COLO829 (cell line): ENCODE measurements at regions not wholly inside any gene's neighbourhood (a gene's known extent, or its start where the extent isn't known, plus 50 kb on each side); places are given as distances from the start of the nearest gene placed in this dataset.
A peak's percentile ranks its signal among the peaks of the same experiment; 100 is the strongest.

ENCODE experiments used
- DNase-seq: peaks from one replicate; pipeline ENCODE4 v3.0.0; 2012; ENCODE audit warnings: low spot score

DNA sequence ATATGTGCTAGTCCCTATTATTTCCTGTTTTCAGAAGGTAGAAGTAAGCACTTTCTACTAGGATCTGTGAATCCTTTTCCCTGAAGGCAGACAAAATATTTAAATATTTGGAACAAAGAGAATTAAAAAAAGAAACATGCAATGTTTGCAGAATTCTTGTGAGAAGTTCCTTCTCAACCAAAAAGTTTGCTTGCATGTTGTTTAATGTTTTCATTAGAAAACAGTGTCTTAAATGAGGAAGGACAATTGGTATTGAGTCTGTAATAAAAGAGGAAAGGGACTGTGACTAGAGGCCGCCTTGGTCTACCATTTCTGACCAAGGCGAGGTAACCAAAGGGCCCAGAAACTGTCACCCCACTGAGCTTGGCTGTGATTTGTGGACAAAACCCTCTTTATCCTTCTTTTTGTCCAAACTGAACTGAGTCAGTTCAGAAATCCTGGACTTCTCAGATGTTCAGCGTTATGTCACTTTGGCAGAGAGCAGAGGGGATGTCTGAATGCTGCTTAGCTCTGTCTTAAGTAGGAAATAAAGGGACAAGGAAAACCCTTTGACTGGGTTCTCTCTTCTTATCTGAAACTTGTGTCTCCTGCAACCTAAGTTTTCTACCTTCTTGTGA is 129.8 kb upstream of the CPM start:
- DNase-seq = no peak

DNA sequence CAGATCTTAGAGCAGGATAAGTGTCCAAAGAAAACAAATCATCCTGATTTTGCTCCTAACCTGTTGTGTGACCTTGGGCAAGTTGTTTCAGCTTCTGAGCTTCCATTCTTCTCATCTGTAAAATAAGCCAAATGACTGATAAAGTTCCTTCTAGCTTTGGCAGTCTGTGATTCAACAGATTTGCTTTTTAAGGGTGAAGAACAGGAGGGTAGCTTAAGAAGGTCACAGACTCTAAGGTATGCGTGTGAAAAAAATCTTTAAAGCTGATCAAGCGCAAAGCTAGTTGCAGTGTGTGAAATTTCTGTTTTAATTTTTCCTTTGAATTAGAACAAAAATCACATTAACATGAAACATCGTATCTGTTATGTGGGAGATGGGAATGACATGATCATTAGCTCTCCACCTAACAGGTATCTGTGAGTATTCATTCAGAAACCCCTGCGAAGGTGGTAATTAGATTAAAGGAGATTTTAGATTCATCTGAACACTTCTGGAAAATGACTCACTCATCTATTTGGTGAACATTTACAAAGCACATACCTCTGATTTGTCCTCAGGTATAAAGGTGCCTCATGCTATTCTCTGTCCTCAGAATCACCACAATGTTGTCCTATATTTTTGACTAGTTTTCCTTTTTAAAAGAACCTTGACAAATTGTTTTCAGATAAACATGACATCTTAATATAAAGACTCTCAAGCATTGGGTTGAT is 131.9 kb upstream of the CPM start:
- no peak for DNase-seq

DNA sequence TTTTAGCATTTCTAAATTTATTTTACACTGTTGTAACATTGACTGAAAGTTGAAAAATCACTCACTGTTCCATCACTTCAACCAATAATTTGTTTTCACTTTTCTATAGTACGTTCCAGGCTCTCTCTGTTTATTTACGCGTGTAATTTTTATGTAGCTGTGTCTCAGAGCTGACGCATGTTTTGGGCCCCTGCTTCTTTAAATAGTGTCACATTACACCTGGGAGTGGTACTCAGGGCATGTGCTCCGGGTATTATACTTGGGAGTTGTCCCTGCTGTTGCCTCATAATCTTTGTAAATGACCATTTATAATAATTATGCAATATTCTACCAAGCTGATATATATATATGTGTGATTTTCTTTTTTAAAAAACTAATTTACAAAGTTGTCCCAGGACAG is 132.8 kb upstream of the CPM start:
- no peak for DNase-seq

DNA sequence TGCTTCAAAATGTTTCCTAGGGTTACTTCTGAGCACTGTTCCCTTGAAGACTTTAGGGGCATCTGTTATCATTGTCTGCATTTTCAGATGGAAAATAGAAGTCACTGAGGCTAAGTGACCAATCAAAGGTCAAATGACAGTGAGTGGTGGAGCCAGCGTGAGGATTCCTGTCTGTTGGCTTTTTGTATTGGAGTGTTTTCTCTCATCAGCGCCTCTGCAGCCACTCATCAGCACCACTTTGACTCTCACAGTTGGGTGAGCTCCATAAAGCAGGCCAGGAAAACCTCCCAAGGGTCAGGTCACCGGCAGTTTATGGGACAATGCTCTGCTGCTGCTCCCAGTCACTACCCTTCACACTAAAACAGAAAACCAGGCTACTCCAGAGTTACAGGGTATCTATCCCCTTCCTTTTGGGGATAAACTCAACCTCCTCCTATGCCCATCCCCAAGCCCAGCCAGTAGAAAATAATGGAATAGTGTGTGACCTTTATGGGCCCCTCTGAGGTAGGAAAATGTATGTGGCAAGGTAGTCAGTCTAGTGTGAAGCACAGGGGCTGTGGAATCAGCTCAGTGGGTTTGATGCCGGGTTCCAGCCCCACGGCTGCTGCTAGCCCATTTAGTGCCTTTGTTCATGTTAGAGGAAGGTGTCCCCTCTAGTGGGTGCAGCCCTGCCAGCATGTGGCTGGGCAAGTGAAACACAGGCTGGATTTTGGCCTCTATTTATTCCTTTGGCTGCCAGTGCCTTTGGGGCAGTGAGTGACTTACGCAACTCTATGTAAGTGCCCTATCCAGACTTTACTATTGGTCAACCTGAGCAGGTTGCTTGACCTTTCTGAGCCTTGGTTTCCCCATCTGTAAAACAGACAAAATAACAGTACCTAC is 133.8 kb upstream of the CPM start:
- no peak for DNase-seq

DNA sequence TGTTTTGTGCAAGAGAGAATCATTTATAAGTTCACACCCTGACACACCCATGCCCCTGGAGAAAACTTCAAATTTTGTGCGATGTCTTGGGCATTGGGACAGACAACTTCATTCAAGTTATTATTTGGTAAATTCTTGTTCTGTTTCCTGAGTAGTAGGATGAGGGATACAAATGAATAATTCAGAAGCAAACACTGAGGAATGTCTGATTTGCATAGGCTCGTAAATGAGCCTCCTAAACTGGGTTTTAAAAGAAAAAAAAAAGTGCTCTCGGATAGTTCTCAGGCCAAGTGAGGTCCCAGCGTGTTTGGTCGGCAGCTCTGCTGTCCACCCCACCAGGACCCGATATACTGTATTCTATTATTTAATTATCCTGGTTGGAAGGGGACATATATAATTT is 134.7 kb upstream of the CPM start:
- no peak for DNase-seq

DNA sequence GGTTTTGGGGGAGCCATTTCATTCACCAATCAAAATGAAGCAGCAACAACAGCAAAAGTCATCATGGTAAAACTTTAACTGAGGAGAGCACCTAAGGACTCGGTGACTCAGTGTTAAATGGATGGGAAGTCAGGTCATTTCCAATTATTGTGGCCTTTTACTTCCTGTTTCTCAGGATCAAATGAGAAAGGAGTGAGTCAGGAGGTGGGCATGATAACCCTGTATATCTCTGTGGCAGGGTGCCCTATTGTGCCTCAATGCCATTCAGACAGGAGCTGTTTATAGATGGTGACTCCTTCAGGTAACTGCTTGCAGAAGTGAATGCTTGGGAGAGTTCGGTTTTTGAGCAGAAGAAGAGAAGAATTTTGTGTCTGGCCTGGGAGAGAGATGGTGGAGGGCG is 135.5 kb upstream of the CPM start:
- no peak for DNase-seq

DNA sequence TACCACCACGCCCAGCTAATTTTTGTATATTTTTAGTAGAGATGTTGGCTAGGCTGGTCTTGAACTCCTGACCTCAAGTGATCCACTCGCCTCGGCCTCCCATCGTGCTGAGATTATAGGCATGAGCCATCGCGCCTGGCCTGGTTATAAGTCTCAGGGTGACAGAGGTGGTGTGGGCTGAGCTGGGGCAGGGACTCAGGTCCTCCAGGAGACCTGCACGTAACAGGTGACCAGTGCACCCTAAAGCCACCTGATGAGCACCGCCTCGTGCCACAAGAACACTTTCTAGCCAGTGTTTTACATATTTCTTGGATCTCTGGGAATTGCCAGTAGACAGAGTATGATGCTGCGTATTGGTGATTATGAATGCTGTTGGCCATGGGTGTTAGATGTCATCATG is 136.5 kb upstream of the CPM start:
- DNase-seq = no peak

DNA sequence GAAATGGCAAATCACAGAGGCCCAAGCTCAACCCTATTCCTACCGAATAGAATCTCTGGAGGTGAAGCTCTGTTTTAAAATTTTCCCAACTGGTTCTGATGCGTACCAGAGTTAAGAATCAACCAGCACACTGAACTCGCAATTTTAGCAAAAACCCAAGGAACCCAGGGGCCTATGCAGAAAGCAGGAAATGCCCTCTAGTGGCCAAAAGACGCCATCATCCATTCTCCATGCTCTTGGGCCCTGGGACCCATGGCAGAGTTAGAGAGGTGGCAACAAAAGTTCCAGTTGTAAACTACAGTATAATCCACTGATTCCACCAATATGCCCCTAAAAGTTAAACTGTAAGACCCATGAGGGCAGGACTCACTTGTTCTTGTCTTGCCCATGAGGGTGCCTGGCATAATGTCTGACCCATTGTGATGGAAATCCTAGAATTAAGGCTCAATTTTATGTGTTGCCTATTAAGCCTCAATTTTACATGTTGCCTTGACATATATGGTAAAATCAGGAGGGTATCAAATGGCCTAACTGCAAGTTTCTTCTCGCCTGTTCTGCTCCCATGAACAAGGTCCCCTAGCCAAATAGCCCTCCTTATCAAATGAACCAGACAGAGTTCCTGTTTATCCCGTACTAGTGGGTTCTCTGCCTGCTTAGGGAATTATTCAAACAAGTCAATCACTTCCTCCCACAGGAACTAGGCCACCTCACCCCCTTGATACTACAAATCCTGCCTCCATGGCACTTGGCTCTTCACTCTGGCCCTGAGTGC is 137.5 kb upstream of the CPM start:
- peak; percentile 39 for DNase-seq

DNA sequence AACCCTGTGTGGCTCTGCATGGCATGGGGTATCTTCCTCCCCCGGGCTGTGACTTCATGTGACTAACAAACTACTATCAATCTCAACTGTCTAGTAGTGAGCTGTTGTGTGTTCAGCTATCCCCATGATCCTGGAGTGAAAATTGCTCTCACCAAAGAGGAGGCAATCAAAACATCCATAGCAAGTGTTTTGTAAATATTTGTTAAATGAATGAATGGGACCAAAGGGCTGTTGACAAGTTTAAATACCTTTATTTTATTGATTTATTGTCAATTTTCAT is 138.1 kb upstream of the CPM start:
- no peak for DNase-seq

DNA sequence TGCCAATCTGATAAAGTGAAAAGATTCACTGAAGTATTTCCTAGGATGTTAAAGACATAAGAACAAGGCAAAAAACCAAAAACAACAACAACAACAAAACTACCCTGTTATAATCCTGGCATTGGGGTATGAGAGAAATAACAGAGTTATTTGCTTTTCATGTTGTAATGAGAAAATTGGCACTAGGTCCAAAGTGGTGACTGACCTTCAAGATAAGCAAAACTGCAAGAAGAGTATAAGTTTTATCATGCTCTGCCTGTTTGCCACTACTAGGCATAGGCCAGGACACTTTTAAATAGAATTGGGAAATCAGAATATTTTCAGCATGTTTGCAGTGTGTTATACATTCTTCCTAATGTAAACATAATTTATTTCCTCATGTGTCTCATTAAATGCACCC is 140.1 kb upstream of the CPM start:
- DNase-seq = no peak

DNA sequence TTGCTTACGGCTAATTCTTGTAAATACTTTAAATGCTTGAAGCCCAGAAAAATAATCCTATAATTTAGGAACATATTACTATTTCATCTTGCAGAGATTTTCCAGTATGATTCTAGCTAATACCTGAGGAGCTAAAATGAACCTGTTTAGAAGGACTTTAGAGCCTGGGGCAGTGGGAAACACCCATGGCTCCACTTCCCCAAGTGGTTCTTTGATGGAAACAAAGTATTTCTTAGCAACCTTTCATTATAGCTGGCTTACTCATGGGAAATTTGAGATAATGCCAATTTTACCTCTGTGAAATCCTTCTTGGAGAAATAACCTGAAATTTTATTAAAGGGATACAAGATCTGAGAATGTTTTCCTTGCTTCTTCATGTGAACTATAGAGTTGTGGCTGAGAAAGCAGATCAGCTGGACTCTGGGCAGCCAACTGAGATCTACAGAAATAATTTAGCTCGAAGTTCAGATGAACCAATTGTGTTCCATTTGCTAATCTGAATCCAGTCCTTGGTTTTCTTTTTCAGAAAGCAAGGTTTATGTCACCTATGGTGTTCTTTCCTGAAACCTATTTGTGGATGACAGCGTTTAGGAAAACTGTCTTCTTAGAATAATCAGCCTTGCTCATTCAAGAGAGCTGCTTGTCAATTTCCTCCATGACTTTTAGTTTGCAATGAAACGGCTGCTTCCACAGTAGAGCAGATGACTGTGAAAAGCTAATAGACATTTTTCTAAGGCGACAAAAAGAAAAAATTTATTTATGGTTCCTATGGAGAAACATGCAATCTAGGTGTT is 141.8 kb upstream of the CPM start:
- DNase-seq = no peak

DNA sequence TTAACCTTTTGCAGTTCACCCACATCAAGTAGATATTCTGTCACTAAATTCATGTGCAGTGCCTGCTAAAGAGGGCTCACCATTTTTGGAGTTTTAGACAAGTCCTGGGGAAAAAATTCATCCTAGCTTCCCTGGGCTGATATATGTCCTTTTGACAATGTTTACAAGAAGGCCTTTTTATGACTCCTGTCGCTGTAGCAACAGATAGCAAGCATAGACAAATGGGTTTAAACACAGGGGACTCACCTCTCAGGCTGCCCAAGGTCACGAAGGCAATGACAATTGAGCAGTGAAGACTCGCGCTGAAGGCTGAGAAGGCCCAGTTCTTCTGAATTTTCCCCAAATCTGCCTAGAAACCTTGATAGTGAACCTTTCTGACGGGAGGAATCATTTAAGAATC is 150.7 kb upstream of the CPM start:
- no peak for DNase-seq

DNA sequence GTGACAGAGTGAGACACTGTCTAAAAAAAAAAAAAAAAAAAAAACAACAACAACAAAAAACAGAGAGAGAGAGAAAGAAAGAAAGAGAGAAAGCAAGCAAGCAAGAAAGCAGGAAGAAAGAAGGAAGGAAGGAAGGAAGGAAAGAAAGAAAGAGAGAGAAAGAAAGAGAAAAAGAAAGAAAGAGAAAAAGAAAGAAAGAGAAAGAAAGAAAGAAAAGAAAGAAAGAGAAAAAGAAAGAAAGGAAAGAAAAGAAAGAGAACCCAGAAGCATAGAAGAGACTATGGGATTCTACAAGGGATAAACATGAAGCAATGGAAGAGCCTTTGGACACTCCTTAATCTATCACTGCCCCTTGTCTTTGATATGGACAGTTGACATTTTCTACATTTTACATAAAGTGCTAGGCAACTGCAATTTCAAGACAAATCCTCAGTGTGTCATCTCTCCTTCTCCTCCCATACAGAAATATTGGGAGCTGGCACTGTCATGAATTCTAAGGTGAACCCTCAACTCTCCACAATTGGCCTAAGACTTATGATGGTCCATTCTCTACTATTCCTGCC is 151.9 kb upstream of the CPM start:
- DNase-seq = no peak

DNA sequence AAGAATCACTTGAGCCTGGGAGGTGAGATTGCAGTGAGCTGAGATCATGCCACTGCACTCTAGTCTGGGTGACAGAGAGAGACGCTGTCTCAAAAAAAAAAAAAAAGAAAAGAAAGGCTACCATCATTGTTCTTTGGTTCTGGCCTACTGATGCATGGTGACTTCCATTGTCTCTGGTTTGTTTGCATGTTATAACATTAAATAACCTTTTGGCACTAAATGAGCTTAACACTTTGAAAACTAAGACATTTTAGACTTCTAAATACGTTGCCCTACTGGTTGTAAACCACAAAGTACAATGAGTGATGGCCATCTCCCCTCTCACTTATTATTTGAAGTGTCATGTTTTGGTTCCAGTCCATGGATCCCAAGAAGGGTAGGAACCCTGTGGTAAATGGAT is 152.9 kb upstream of the CPM start:
- DNase-seq = no peak

DNA sequence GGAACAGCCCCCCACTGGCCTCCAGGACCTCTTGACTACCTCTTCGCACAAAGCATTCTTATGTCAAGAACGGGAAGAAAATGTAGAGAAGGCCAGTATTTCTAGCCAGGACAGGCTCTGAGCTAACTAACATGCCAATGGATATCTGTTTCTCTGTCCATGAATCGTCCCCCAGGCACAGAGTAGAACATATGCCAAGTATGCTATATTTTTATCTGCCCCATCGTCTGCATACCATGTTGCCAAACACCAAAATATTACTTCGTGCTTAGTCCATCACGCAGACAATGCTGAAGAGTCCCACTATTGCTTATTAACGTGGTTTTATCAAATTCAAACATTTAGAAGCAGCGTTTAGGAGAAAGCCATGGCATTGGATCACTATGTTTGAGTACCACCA is 151.4 kb upstream of the CPSF6 start:
- DNase-seq = no peak

DNA sequence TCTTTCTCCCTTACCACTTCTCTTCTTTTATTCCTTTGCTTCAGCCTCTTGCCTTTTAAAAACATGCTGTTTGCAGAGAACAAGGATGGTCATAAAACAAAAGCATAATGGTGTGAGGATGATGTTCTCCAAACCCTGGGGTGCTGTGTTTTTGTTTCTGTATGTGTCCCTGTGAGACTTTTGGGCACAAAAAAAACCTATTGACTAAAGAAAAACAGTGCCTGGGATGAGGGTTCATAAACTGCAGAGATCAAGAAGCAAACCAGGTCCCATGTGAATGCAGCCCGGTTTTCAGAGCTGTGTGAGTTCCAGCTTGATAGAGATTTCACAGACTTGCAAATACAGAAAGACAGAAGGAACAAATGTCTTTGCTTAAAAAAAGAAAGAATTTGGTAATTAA is 148.6 kb upstream of the CPSF6 start:
- no peak for DNase-seq

DNA sequence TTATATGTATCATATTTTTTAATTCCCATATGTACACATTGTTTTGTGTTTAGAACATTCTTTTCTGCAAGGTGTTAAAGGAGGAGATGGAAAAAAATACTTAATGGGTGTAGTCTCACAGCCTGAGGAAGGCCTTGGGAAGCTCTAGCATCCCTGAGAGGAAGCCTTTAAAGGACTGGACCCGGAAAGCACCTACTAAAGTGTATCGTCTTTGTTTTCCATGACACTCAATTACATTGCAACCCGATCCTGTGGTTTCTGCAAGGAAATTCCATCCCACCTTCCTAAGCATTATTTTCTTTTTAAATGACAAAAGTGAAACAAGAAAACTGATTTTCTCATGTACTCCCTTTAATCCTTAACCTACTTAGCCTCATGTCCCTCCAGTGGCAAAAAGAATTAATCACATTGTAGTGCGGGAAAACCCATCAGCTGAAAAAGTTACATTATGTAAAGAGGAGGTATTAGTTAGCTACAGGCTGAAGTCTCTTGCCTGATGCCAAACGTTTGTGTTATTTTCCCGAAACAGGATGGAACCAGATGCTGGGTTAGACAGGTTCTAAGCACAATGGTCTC is 147.8 kb upstream of the CPSF6 start:
- no peak for DNase-seq

DNA sequence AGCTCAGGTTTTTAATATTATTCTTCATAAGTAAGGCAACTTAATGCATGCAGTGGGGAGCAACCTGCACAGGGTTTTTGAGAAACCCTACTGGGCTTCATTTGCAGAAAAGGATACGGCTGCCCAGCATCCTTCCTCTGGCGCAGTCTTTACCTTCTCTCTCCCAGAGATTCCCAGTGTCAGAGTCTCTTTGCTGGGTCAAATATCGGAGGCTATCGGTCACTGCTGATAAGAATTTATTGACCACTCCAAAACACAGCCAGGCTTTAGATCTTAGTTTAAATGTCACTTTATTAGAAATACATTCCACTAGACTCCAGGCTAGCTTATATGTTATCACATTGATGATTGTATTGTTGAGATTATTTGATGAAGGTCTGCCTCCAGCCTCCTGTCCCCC is 147.2 kb upstream of the CPSF6 start:
- DNase-seq = no peak

DNA sequence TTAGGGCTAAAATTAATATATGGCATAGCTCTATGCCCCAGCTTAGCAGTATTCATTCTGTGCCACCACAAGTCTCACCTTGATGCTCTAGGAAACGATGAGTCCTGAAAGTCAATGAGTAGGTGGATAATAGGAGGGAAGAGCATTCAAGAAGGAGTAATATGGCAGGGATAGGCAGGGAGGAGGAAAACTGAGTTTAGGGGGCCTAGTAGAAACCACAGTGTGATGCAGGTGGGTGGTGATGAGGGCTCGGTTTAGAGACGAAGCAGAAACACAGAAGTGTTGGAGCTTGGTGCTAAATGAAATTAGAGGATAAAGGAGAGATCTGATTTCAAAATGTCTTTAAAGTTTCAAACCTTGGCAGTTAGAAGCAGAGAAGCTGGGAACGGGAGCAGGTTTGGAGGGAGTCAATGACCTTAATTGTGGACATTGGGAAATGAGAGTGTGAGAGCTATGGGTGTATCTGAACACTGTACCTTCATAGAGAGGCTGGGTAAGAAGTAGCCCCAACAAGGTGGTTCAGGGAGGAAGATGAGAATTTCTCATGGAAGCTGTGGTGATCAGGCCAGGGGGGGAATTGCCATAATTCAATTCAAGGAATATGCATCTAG is 144.7 kb upstream of the CPSF6 start:
- no peak for DNase-seq

DNA sequence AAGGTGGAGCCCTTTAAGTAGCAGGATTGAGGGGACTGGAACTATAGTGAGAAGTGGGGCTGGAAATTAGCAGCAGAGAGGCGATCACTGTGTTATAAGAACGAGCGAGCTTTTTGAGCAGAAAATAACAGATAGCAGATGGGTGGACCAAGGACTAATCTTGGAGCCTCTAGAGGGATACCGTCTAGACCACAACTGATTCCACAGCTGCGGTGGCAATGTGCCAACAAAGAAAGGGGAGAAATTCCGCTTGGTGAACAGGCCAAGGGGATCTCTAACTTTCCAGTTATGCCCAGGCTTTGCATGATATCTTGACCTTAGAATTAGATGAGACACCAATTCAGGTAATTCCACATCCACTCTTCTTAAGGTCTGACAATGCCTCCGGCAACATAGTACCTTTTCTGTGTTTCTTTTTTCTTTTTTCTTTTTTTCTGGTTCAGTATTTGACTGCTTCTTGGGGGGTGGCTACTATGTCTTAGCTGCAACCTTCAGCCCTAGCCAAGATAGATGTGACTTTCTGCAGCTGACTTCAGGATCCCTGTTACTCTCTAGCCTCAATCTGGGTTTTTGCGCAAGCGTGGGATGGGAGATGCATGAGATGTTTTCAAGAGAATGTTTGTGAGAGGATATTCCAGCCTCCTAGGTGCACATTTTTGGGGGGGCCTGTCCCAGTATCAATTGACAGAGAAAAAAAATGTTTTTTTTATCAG is 143.4 kb upstream of the CPSF6 start:
- no peak for DNase-seq
